Memory B cell (primary cell): ENCODE measurements at regions not wholly inside any gene's neighbourhood (a gene's known extent, or its start where the extent isn't known, plus 50 kb on each side); places are given as distances from the start of the nearest gene placed in this dataset.

Experiments used
- ATAC-seq: fragments of 150-1000 bp; cut with Tn5 transposase; 2 replicates; pipeline ENCODE4 v1.10.0; 2021; ENCODE audit warnings: low read depth, mild to moderate bottlenecking, moderate library complexity
- DNase-seq, 2 donors: peaks; one replicate each; pipeline ENCODE4 v3.0.0; 2022; ENCODE audit warnings: low spot score in 2 of 2
- H3K27ac Mint-ChIP-seq: one replicate; pipeline ENCODE4 v1.8.0; 2022; ENCODE audit warnings: mild to moderate bottlenecking, moderate library complexity, mixed read lengths
- H3K27me3 Mint-ChIP-seq: one replicate; pipeline ENCODE4 v1.8.0; 2022; ENCODE audit warnings: mixed read lengths
- H3K36me3 Mint-ChIP-seq: one replicate; pipeline ENCODE4 v1.8.0; 2022; ENCODE audit warnings: mild to moderate bottlenecking, mixed read lengths
- H3K4me1 Mint-ChIP-seq: one replicate; pipeline ENCODE4 v1.8.0; 2022; ENCODE audit warnings: mixed read lengths
- H3K4me3 Mint-ChIP-seq: one replicate; pipeline ENCODE4 v1.8.0; 2022; ENCODE audit warnings: mild to moderate bottlenecking, moderate library complexity, mixed read lengths
- H3K9me3 Mint-ChIP-seq: one replicate; pipeline ENCODE4 v1.8.0; 2022; ENCODE audit warnings: mixed read lengths

- no peaks in the 10 kb centered on the region for H3K4me1 Mint-ChIP-seq
- H3K27ac Mint-ChIP-seq: no peak overlapping the region
- no peak for DNase-seq
- no peak overlapping the region for H3K4me3 Mint-ChIP-seq
- ATAC-seq: no peak
- no peaks in the 10 kb centered on the region for H3K36me3 Mint-ChIP-seq
- peaks cover 2% of the 10 kb centered on the region for H3K9me3 Mint-ChIP-seq
- no peaks in the 10 kb centered on the region for H3K27me3 Mint-ChIP-seq
Observed at GRCh38 chr18:61123309-61123708, 209.9 kb upstream of the CDH20 start.

- DNase-seq: no peak
- no peaks in the 10 kb centered on the region for H3K9me3 Mint-ChIP-seq
- no peak for ATAC-seq
Observed at GRCh38 chr18:61127714-61128467, 205.3 kb upstream of the CDH20 start.

GRCh38 chr18:61129001-61129400 is 204.2 kb upstream of the CDH20 start:
- Mint-ChIP-seq H3K4me3 (no peak overlapping the region), H3K27me3 (no peaks in the 10 kb centered on the region), H3K36me3 (no peaks in the 10 kb centered on the region), H3K9me3 (no peaks in the 10 kb centered on the region), H3K27ac (no peak overlapping the region), H3K4me1 (no peaks in the 10 kb centered on the region)
- DNase-seq: no peak
- ATAC-seq: no peak

More at GRCh38 chr18:61127714-61128467, 205.3 kb upstream of the CDH20 start:
- H3K4me1 Mint-ChIP-seq: no peaks in the 10 kb centered on the region
- no peaks in the 10 kb centered on the region for H3K36me3 Mint-ChIP-seq
- no peaks in the 10 kb centered on the region for H3K27me3 Mint-ChIP-seq
- H3K4me3 Mint-ChIP-seq: no peak overlapping the region
- no peak overlapping the region for H3K27ac Mint-ChIP-seq

- Mint-ChIP-seq H3K4me3 (no peak overlapping the region), H3K27me3 (no peaks in the 10 kb centered on the region), H3K36me3 (no peaks in the 10 kb centered on the region), H3K4me1 (no peaks in the 10 kb centered on the region), H3K9me3 (no peaks in the 10 kb centered on the region), H3K27ac (no peak overlapping the region)
- DNase-seq (no peak), ATAC-seq (no peak)
Observed at GRCh38 chr18:61132031-61132430, 201.2 kb upstream of the CDH20 start.

GRCh38 chr18:61133783-61134182 is 199.4 kb upstream of the CDH20 start:
- no peaks in the 10 kb centered on the region for H3K27me3 Mint-ChIP-seq
- no peak overlapping the region for H3K27ac Mint-ChIP-seq
- no peaks in the 10 kb centered on the region for H3K36me3 Mint-ChIP-seq
- H3K4me1 Mint-ChIP-seq: no peaks in the 10 kb centered on the region
- peaks cover 1% of the 10 kb centered on the region for H3K9me3 Mint-ChIP-seq
- H3K4me3 Mint-ChIP-seq: no peak overlapping the region
- no peak for ATAC-seq
- DNase-seq: no peak

GRCh38 chr18:61136711-61137251 is 196.4 kb upstream of the CDH20 start:
- H3K4me3 Mint-ChIP-seq: no peak overlapping the region
- H3K36me3 Mint-ChIP-seq: no peaks in the 10 kb centered on the region
- H3K27ac Mint-ChIP-seq: no peak overlapping the region
- ATAC-seq (no peak), DNase-seq (no peak)
- peaks cover 5% of the 10 kb centered on the region for H3K9me3 Mint-ChIP-seq
- H3K4me1 Mint-ChIP-seq: no peaks in the 10 kb centered on the region
- peaks cover 2% of the 10 kb centered on the region for H3K27me3 Mint-ChIP-seq

- H3K27me3 Mint-ChIP-seq: peaks cover 2% of the 10 kb centered on the region
Observed at GRCh38 chr18:61141691-61142090, 191.5 kb upstream of the CDH20 start.

GRCh38 chr18:61148322-61148721 is 184.9 kb upstream of the CDH20 start:
- no peak overlapping the region for H3K27ac Mint-ChIP-seq
- ATAC-seq (no peak), DNase-seq (no peak)
- H3K27me3 Mint-ChIP-seq: no peaks in the 10 kb centered on the region
- no peaks in the 10 kb centered on the region for H3K36me3 Mint-ChIP-seq
- no peak overlapping the region for H3K4me3 Mint-ChIP-seq
- H3K4me1 Mint-ChIP-seq: no peaks in the 10 kb centered on the region
- peaks cover 6% of the 10 kb centered on the region for H3K9me3 Mint-ChIP-seq

More at GRCh38 chr18:61141691-61142090, 191.5 kb upstream of the CDH20 start:
- H3K27ac Mint-ChIP-seq: no peak overlapping the region
- no peak for ATAC-seq
- no peaks in the 10 kb centered on the region for H3K36me3 Mint-ChIP-seq
- DNase-seq: no peak
- peaks cover 8% of the 10 kb centered on the region for H3K9me3 Mint-ChIP-seq
- no peaks in the 10 kb centered on the region for H3K4me1 Mint-ChIP-seq
- no peak overlapping the region for H3K4me3 Mint-ChIP-seq

- Mint-ChIP-seq H3K27me3 (no peaks in the 10 kb centered on the region), H3K36me3 (no peaks in the 10 kb centered on the region), H3K27ac (no peak overlapping the region), H3K9me3 (peaks cover 2% of the 10 kb centered on the region), H3K4me3 (no peak overlapping the region), H3K4me1 (no peaks in the 10 kb centered on the region)
- DNase-seq: no peak
- no peak for ATAC-seq
Observed at GRCh38 chr18:61149786-61150185, 183.4 kb upstream of the CDH20 start.

- ATAC-seq (no peak), DNase-seq (no peak)
- no peaks in the 10 kb centered on the region for H3K36me3 Mint-ChIP-seq
- H3K4me1 Mint-ChIP-seq: no peaks in the 10 kb centered on the region
- no peak overlapping the region for H3K27ac Mint-ChIP-seq
- H3K4me3 Mint-ChIP-seq: no peak overlapping the region
- no peaks in the 10 kb centered on the region for H3K9me3 Mint-ChIP-seq
- no peaks in the 10 kb centered on the region for H3K27me3 Mint-ChIP-seq
Observed at GRCh38 chr18:61153571-61153970, 179.7 kb upstream of the CDH20 start.

- Mint-ChIP-seq H3K4me3 (no peak overlapping the region), H3K27me3 (no peaks in the 10 kb centered on the region), H3K9me3 (no peaks in the 10 kb centered on the region), H3K4me1 (no peaks in the 10 kb centered on the region), H3K27ac (no peak overlapping the region), H3K36me3 (no peaks in the 10 kb centered on the region)
- DNase-seq: no peak
- ATAC-seq: no peak
Observed at GRCh38 chr18:61154866-61155265, 178.4 kb upstream of the CDH20 start.

- ATAC-seq (no peak), DNase-seq (no peak)
- Mint-ChIP-seq H3K27ac (no peak overlapping the region), H3K4me3 (no peak overlapping the region), H3K27me3 (no peaks in the 10 kb centered on the region), H3K9me3 (no peaks in the 10 kb centered on the region), H3K36me3 (no peaks in the 10 kb centered on the region), H3K4me1 (no peaks in the 10 kb centered on the region)
Observed at GRCh38 chr18:61155586-61155985, 177.6 kb upstream of the CDH20 start.

GRCh38 chr18:61157451-61157850 is 175.8 kb upstream of the CDH20 start:
- H3K4me3 Mint-ChIP-seq: no peak overlapping the region
- ATAC-seq (no peak), DNase-seq (no peak)
- no peaks in the 10 kb centered on the region for H3K27me3 Mint-ChIP-seq
- no peaks in the 10 kb centered on the region for H3K36me3 Mint-ChIP-seq
- H3K4me1 Mint-ChIP-seq: no peaks in the 10 kb centered on the region
- H3K27ac Mint-ChIP-seq: no peak overlapping the region
- no peaks in the 10 kb centered on the region for H3K9me3 Mint-ChIP-seq

- DNase-seq (no peak), ATAC-seq (no peak)
- Mint-ChIP-seq H3K36me3 (no peaks in the 10 kb centered on the region), H3K27me3 (no peaks in the 10 kb centered on the region), H3K27ac (no peak overlapping the region), H3K4me1 (no peaks in the 10 kb centered on the region), H3K4me3 (no peak overlapping the region), H3K9me3 (no peaks in the 10 kb centered on the region)
Observed at GRCh38 chr18:61159246-61159645, 174.0 kb upstream of the CDH20 start.

- ATAC-seq (no peak), DNase-seq (no peak)
- no peak overlapping the region for H3K4me3 Mint-ChIP-seq
- no peaks in the 10 kb centered on the region for H3K27me3 Mint-ChIP-seq
- no peaks in the 10 kb centered on the region for H3K36me3 Mint-ChIP-seq
- no peaks in the 10 kb centered on the region for H3K9me3 Mint-ChIP-seq
- H3K4me1 Mint-ChIP-seq: no peaks in the 10 kb centered on the region
- no peak overlapping the region for H3K27ac Mint-ChIP-seq
Observed at GRCh38 chr18:61164321-61164720, 168.9 kb upstream of the CDH20 start.
